DOHH2 (cell line): ENCODE measurements at regions not wholly inside any gene's neighbourhood (a gene's known extent, or its start where the extent isn't known, plus 50 kb on each side); places are given as distances from the start of the nearest gene placed in this dataset.

Experiments
- EZH2phosphoT487 ChIP-seq: fragments of 200-600 bp; sonication (generic); IDR thresholded peaks from 2 replicates; pipeline ENCODE4 v1.6.1; 2017; ENCODE audit warnings: borderline replicate concordance, mild to moderate bottlenecking, antibody characterized with exemption, low read length, moderate library complexity, mixed read lengths
- TF ChIP-seq, protein P1 (sequence below): fragments of 200-600 bp; sonication (generic); IDR thresholded peaks from one replicate; pipeline ENCODE4 v1.5.1; 2014; ENCODE audit warnings: antibody characterized with exemption, mild to moderate bottlenecking, low read depth, low read length; ENCODE audit not compliant: poor library complexity, severe bottlenecking

- TF ChIP-seq, protein P1, sequence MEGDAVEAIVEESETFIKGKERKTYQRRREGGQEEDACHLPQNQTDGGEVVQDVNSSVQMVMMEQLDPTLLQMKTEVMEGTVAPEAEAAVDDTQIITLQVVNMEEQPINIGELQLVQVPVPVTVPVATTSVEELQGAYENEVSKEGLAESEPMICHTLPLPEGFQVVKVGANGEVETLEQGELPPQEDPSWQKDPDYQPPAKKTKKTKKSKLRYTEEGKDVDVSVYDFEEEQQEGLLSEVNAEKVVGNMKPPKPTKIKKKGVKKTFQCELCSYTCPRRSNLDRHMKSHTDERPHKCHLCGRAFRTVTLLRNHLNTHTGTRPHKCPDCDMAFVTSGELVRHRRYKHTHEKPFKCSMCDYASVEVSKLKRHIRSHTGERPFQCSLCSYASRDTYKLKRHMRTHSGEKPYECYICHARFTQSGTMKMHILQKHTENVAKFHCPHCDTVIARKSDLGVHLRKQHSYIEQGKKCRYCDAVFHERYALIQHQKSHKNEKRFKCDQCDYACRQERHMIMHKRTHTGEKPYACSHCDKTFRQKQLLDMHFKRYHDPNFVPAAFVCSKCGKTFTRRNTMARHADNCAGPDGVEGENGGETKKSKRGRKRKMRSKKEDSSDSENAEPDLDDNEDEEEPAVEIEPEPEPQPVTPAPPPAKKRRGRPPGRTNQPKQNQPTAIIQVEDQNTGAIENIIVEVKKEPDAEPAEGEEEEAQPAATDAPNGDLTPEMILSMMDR, result no peak
- no peak for TF ChIP-seq EZH2phosphoT487
Observed at GRCh38 chr3:5300638-5301037, 113.1 kb downstream of the EDEM1 start.
